ENCODE measurements at regions not wholly inside any gene's neighbourhood (a gene's known extent, or its start where the extent isn't known, plus 50 kb on each side); places are given as distances from the start of the nearest gene placed in this dataset.

- no peak overlapping the region for H3K27ac Mint-ChIP-seq
- H3K27me3 Mint-ChIP-seq = peaks cover 12 to 13% of the 10 kb centered on the region in 2 donors
- H3K4me3 Mint-ChIP-seq = no peak overlapping the region
- no peaks in the 10 kb centered on the region for H3K36me3 Mint-ChIP-seq
- no peaks in the 10 kb centered on the region for H3K4me1 Mint-ChIP-seq
- ATAC-seq (replicated peaks) = no peak
- H3K9me3 Mint-ChIP-seq = no peaks in the 10 kb centered on the region
- DNase-seq = no peak
These were observed 134.7 kb upstream of the SLIT3 start for GRCh38 chr5:169435506-169436229.

- no peak for DNase-seq
These were observed 132.3 kb upstream of the SLIT3 start for GRCh38 chr5:169433221-169433651.

GRCh38 chr5:169431386-169431785 is 130.4 kb upstream of the SLIT3 start:
- H3K4me3 Mint-ChIP-seq = no peak overlapping the region
- peaks cover 4 to 18% of the 10 kb centered on the region in 2 donors for H3K27me3 Mint-ChIP-seq
- no peak overlapping the region for H3K27ac Mint-ChIP-seq
- no peak for ATAC-seq (replicated peaks)
- peaks cover 0 to 2% of the 10 kb centered on the region in 2 donors for H3K9me3 Mint-ChIP-seq
- H3K36me3 Mint-ChIP-seq = no peaks in the 10 kb centered on the region
- H3K4me1 Mint-ChIP-seq = no peaks in the 10 kb centered on the region
- DNase-seq = no peak

More at GRCh38 chr5:169433221-169433651, 132.3 kb upstream of the SLIT3 start:
- H3K36me3 Mint-ChIP-seq = no peaks in the 10 kb centered on the region
- no peak overlapping the region for H3K4me3 Mint-ChIP-seq
- no peaks in the 10 kb centered on the region for H3K4me1 Mint-ChIP-seq
- no peak overlapping the region for H3K27ac Mint-ChIP-seq
- peaks cover 0 to 2% of the 10 kb centered on the region in 2 donors for H3K9me3 Mint-ChIP-seq
- no peak for ATAC-seq (replicated peaks)
- H3K27me3 Mint-ChIP-seq = peaks cover 9 to 18% of the 10 kb centered on the region in 2 donors

GRCh38 chr5:169430671-169431070 is 129.7 kb upstream of the SLIT3 start:
- Mint-ChIP-seq H3K9me3 (peaks cover 0 to 2% of the 10 kb centered on the region in 2 donors), H3K27ac (no peak overlapping the region), H3K4me1 (no peaks in the 10 kb centered on the region), H3K27me3 (peaks cover 4 to 18% of the 10 kb centered on the region in 2 donors), H3K36me3 (no peaks in the 10 kb centered on the region), H3K4me3 (no peak overlapping the region)
- DNase-seq (no peak), ATAC-seq (replicated peaks) (no peak)

- Mint-ChIP-seq H3K4me1 (no peaks in the 10 kb centered on the region), H3K9me3 (peaks cover 0 to 2% of the 10 kb centered on the region in 2 donors), H3K27me3 (peaks cover 4 to 18% of the 10 kb centered on the region in 2 donors), H3K27ac (no peak overlapping the region), H3K36me3 (no peaks in the 10 kb centered on the region), H3K4me3 (no peak overlapping the region)
- no peak for ATAC-seq (replicated peaks)
- no peak for DNase-seq
These were observed 128.1 kb upstream of the SLIT3 start for GRCh38 chr5:169429044-169429443.

GRCh38 chr5:169426784-169427183 is 125.8 kb upstream of the SLIT3 start:
- ATAC-seq (replicated peaks) (no peak), DNase-seq (no peak)
- no peaks in the 10 kb centered on the region for H3K36me3 Mint-ChIP-seq
- H3K4me3 Mint-ChIP-seq = no peak overlapping the region
- H3K27me3 Mint-ChIP-seq = peaks cover 0 to 5% of the 10 kb centered on the region in 2 donors
- H3K27ac Mint-ChIP-seq = no peak overlapping the region
- H3K4me1 Mint-ChIP-seq = no peaks in the 10 kb centered on the region
- H3K9me3 Mint-ChIP-seq = peaks cover 0 to 2% of the 10 kb centered on the region in 2 donors

GRCh38 chr5:169424670-169425378 is 123.9 kb upstream of the SLIT3 start:
- Mint-ChIP-seq H3K27me3 (peaks cover 0 to 5% of the 10 kb centered on the region in 2 donors), H3K4me3 (no peak overlapping the region), H3K9me3 (peaks cover 0 to 2% of the 10 kb centered on the region in 2 donors), H3K4me1 (no peaks in the 10 kb centered on the region), H3K36me3 (no peaks in the 10 kb centered on the region), H3K27ac (no peak overlapping the region)
- DNase-seq = no peak
- no peak for ATAC-seq (replicated peaks)

GRCh38 chr5:169424279-169424655 is 123.3 kb upstream of the SLIT3 start:
- no peak overlapping the region for H3K4me3 Mint-ChIP-seq
- ATAC-seq (replicated peaks) = peak in 1 of 2 donors; percentile 22
- DNase-seq = no peak

GRCh38 chr5:169423580-169424278 is 122.8 kb upstream of the SLIT3 start:
- no peak overlapping the region for H3K27ac Mint-ChIP-seq
- no peaks in the 10 kb centered on the region for H3K9me3 Mint-ChIP-seq
- no peaks in the 10 kb centered on the region for H3K4me1 Mint-ChIP-seq
- H3K27me3 Mint-ChIP-seq = no peaks in the 10 kb centered on the region
- no peaks in the 10 kb centered on the region for H3K36me3 Mint-ChIP-seq
- no peak overlapping the region for H3K4me3 Mint-ChIP-seq
- ATAC-seq (replicated peaks) (no peak), DNase-seq (no peak)

More at GRCh38 chr5:169424279-169424655, 123.3 kb upstream of the SLIT3 start:
- Mint-ChIP-seq H3K9me3 (peaks cover 0 to 2% of the 10 kb centered on the region in 2 donors), H3K36me3 (no peaks in the 10 kb centered on the region), H3K27ac (no peak overlapping the region), H3K27me3 (peaks cover 0 to 4% of the 10 kb centered on the region in 2 donors), H3K4me1 (no peaks in the 10 kb centered on the region)

- H3K9me3 Mint-ChIP-seq = no peaks in the 10 kb centered on the region
- H3K27me3 Mint-ChIP-seq = no peaks in the 10 kb centered on the region
- H3K4me1 Mint-ChIP-seq = no peaks in the 10 kb centered on the region
- no peaks in the 10 kb centered on the region for H3K36me3 Mint-ChIP-seq
- no peak overlapping the region for H3K27ac Mint-ChIP-seq
- H3K4me3 Mint-ChIP-seq = no peak overlapping the region
- no peak for ATAC-seq (replicated peaks)
- DNase-seq = no peak
These were observed 121.1 kb upstream of the SLIT3 start for GRCh38 chr5:169422087-169422486.

- Mint-ChIP-seq H3K4me3 (no peak overlapping the region), H3K4me1 (no peaks in the 10 kb centered on the region), H3K27ac (no peak overlapping the region), H3K9me3 (no peaks in the 10 kb centered on the region), H3K36me3 (no peaks in the 10 kb centered on the region), H3K27me3 (no peaks in the 10 kb centered on the region)
- DNase-seq (no peak), ATAC-seq (replicated peaks) (no peak)
These were observed 120.7 kb upstream of the SLIT3 start for GRCh38 chr5:169421677-169422076.

GRCh38 chr5:169417676-169418075 is 116.7 kb upstream of the SLIT3 start:
- H3K4me3 Mint-ChIP-seq = no peak overlapping the region
- H3K27ac Mint-ChIP-seq = no peak overlapping the region
- H3K9me3 Mint-ChIP-seq = no peaks in the 10 kb centered on the region
- ATAC-seq (replicated peaks) = no peak
- H3K4me1 Mint-ChIP-seq = no peaks in the 10 kb centered on the region
- no peak for DNase-seq
- H3K36me3 Mint-ChIP-seq = no peaks in the 10 kb centered on the region
- H3K27me3 Mint-ChIP-seq = no peaks in the 10 kb centered on the region

GRCh38 chr5:169416583-169417196 is 115.8 kb upstream of the SLIT3 start:
- peak; percentile 33 for DNase-seq

GRCh38 chr5:169415948-169416347 is 115.0 kb upstream of the SLIT3 start:
- Mint-ChIP-seq H3K9me3 (no peaks in the 10 kb centered on the region), H3K27ac (no peak overlapping the region), H3K27me3 (no peaks in the 10 kb centered on the region), H3K4me1 (no peaks in the 10 kb centered on the region), H3K36me3 (no peaks in the 10 kb centered on the region), H3K4me3 (no peak overlapping the region)
- ATAC-seq (replicated peaks) (no peak), DNase-seq (no peak)

More at GRCh38 chr5:169416583-169417196, 115.8 kb upstream of the SLIT3 start:
- Mint-ChIP-seq H3K9me3 (no peaks in the 10 kb centered on the region), H3K27ac (no peak overlapping the region), H3K27me3 (no peaks in the 10 kb centered on the region), H3K36me3 (no peaks in the 10 kb centered on the region), H3K4me3 (no peak overlapping the region), H3K4me1 (no peaks in the 10 kb centered on the region)
- ATAC-seq (replicated peaks) = peak; percentile 53 to 87
